WERI-Rb-1 (cell line): ENCODE measurements at regions not wholly inside any gene's neighbourhood (a gene's known extent, or its start where the extent isn't known, plus 50 kb on each side); places are given as distances from the start of the nearest gene placed in this dataset.
"Not testable (repeated sequence)": the region's sequence is repeated elsewhere in the genome, so short reads cannot be mapped to it uniquely, and the experiment has no call there.

ENCODE experiments used
- DNase-seq: peaks from one replicate; pipeline ENCODE4 v3.0.0-alpha.2; 2020
- H3K27ac ChIP-seq: fragments of 250-450 bp; sonication (Bioruptor Pico); 2 replicates; pipeline ENCODE4 v1.5.1; 2020; ENCODE audit warnings: mild to moderate bottlenecking, moderate library complexity
- H3K27me3 ChIP-seq: fragments of 250-450 bp; sonication (Bioruptor Pico); 2 replicates; pipeline ENCODE4 v1.5.1; 2021; ENCODE audit warnings: mild to moderate bottlenecking, low read depth, moderate library complexity; ENCODE audit not compliant: insufficient read depth, severe bottlenecking
- H3K36me3 ChIP-seq: fragments of 250-450 bp; sonication (Bioruptor Pico); 2 replicates; pipeline ENCODE4 v1.5.1; 2020; ENCODE audit warnings: mild to moderate bottlenecking, moderate library complexity
- H3K4me3 ChIP-seq: 2 replicates; pipeline ENCODE4 v1.5.1; 2011; ENCODE audit warnings: low read depth, mild to moderate bottlenecking, control low read depth, low read length
- H3K9me3 ChIP-seq: fragments of 250-450 bp; sonication (Bioruptor Pico); 2 replicates; pipeline ENCODE4 v1.5.1; 2021; ENCODE audit warnings: mild to moderate bottlenecking, moderate library complexity; ENCODE audit not compliant: severe bottlenecking
- TF ChIP-seq, protein P1 (sequence below): IDR thresholded peaks from 2 replicates; pipeline ENCODE4 v1.5.1; 2011; ENCODE audit warnings: low read depth, mild to moderate bottlenecking, control low read depth, inconsistent platforms, low read length

- Histone ChIP-seq H3K36me3 (no peaks in the 10 kb centered on the region), H3K4me3 (no peak overlapping the region), H3K27me3 (no peaks in the 10 kb centered on the region), H3K27ac (no peak overlapping the region), H3K9me3 (no peaks in the 10 kb centered on the region)
- no peak for DNase-seq
- TF ChIP-seq, protein P1, sequence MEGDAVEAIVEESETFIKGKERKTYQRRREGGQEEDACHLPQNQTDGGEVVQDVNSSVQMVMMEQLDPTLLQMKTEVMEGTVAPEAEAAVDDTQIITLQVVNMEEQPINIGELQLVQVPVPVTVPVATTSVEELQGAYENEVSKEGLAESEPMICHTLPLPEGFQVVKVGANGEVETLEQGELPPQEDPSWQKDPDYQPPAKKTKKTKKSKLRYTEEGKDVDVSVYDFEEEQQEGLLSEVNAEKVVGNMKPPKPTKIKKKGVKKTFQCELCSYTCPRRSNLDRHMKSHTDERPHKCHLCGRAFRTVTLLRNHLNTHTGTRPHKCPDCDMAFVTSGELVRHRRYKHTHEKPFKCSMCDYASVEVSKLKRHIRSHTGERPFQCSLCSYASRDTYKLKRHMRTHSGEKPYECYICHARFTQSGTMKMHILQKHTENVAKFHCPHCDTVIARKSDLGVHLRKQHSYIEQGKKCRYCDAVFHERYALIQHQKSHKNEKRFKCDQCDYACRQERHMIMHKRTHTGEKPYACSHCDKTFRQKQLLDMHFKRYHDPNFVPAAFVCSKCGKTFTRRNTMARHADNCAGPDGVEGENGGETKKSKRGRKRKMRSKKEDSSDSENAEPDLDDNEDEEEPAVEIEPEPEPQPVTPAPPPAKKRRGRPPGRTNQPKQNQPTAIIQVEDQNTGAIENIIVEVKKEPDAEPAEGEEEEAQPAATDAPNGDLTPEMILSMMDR = no peak
These were observed 131.8 kb downstream of the IRX5 start for GRCh38 chr16:55062442-55062841.

GRCh38 chr16:55072976-55073375, 142.3 kb downstream of the IRX5 start:
- DNase-seq = no peak
- TF ChIP-seq, protein P1 = no peak
- no peak overlapping the region for H3K27ac ChIP-seq
- H3K36me3 ChIP-seq = no peaks in the 10 kb centered on the region
- H3K27me3 ChIP-seq = no peaks in the 10 kb centered on the region
- H3K4me3 ChIP-seq = no peak overlapping the region
- H3K9me3 ChIP-seq = no peaks in the 10 kb centered on the region

DNA sequence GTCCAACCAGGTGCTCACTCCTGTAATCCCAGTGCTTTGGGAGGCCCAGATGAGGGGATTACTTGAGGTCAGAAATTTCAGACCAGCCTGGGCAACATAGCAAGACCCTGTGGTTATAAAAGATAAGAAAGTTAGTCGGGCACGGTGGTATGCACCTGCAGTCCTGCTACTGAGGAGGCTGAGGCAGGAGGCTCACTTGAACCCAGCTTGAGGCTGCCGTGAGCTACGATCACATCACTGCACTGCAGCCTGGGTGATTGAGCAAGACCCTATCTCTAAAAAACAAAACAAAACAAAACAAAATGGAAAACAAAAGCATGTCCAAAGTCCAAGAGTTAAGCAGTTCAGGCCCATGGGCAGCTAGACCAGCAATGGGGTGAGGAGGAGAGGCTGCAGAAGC, 143.2 kb downstream of the IRX5 start:
- DNase-seq = no peak
- no peaks in the 10 kb centered on the region for H3K36me3 ChIP-seq
- TF ChIP-seq, protein P1 = no peak

GRCh38 chr16:55075208-55075607, 144.5 kb downstream of the IRX5 start:
- H3K36me3 ChIP-seq, DNase-seq, H3K27ac ChIP-seq, H3K4me3 ChIP-seq, H3K9me3 ChIP-seq, H3K27me3 ChIP-seq: not testable (repeated sequence)

More for the DNA sequence above, 143.2 kb downstream of the IRX5 start:
- Histone ChIP-seq H3K9me3 (no peaks in the 10 kb centered on the region), H3K27ac (no peak overlapping the region), H3K4me3 (no peak overlapping the region), H3K27me3 (no peaks in the 10 kb centered on the region)

- no peaks in the 10 kb centered on the region for H3K36me3 ChIP-seq
- H3K9me3 ChIP-seq = no peaks in the 10 kb centered on the region
- no peak overlapping the region for H3K4me3 ChIP-seq
- no peak overlapping the region for H3K27ac ChIP-seq
- TF ChIP-seq, protein P1 = no peak
- H3K27me3 ChIP-seq = no peaks in the 10 kb centered on the region
- no peak for DNase-seq
These were observed 145.4 kb downstream of the IRX5 start for GRCh38 chr16:55076053-55076452.

- TF ChIP-seq, protein P1 = no peak
- DNase-seq = no peak
These were observed 146.6 kb downstream of the IRX5 start for GRCh38 chr16:55077266-55077665.

More at GRCh38 chr16:55077266-55077665, 146.6 kb downstream of the IRX5 start:
- H3K36me3 ChIP-seq = no peaks in the 10 kb centered on the region
- H3K27me3 ChIP-seq = no peaks in the 10 kb centered on the region
- H3K4me3 ChIP-seq = no peak overlapping the region
- no peak overlapping the region for H3K27ac ChIP-seq
- H3K9me3 ChIP-seq = no peaks in the 10 kb centered on the region
